GM10847 (cell line): ENCODE measurements at regions not wholly inside any gene's neighbourhood (a gene's known extent, or its start where the extent isn't known, plus 50 kb on each side); places are given as distances from the start of the nearest gene placed in this dataset.

Source experiments
- POLR2A ChIP-seq: IDR thresholded peaks from 2 replicates; pipeline ENCODE4 v1.6.1; 2011; ENCODE audit not compliant: insufficient read length; ENCODE audit errors: extremely low read depth

- TF ChIP-seq POLR2A = no peak
Observed at GRCh38 chr7:69502358-69502757, 95.9 kb upstream of the AUTS2 start.

- no peak for TF ChIP-seq POLR2A
Observed at GRCh38 chr7:69504733-69505420, 93.4 kb upstream of the AUTS2 start.

GRCh38 chr7:69508736-69509135 lies 89.5 kb upstream of the AUTS2 start:
- no peak for TF ChIP-seq POLR2A

GRCh38 chr7:69510114-69510513 lies 88.2 kb upstream of the AUTS2 start:
- no peak for TF ChIP-seq POLR2A

- TF ChIP-seq POLR2A = no peak
Observed at GRCh38 chr7:69515495-69516212, 82.6 kb upstream of the AUTS2 start.

GRCh38 chr7:69516238-69516820 lies 81.9 kb upstream of the AUTS2 start:
- TF ChIP-seq POLR2A = no peak

- TF ChIP-seq POLR2A = no peak
Observed at GRCh38 chr7:69517985-69518704, 80.1 kb upstream of the AUTS2 start.

- TF ChIP-seq POLR2A = no peak
Observed at GRCh38 chr7:69518705-69519077, 79.6 kb upstream of the AUTS2 start.

- no peak for TF ChIP-seq POLR2A
Observed at GRCh38 chr7:69526570-69526969, 71.7 kb upstream of the AUTS2 start.

GRCh38 chr7:69527706-69528105 lies 70.6 kb upstream of the AUTS2 start:
- TF ChIP-seq POLR2A = no peak

GRCh38 chr7:69531050-69531449 lies 67.2 kb upstream of the AUTS2 start:
- no peak for TF ChIP-seq POLR2A

- no peak for TF ChIP-seq POLR2A
Observed at GRCh38 chr7:69534461-69535041, 63.7 kb upstream of the AUTS2 start.

GRCh38 chr7:69537691-69538090 lies 60.6 kb upstream of the AUTS2 start:
- TF ChIP-seq POLR2A = no peak

GRCh38 chr7:69539531-69539930 lies 58.7 kb upstream of the AUTS2 start:
- no peak for TF ChIP-seq POLR2A

- no peak for TF ChIP-seq POLR2A
Observed at GRCh38 chr7:69540287-69540686, 58.0 kb upstream of the AUTS2 start.
